NCI-H2029 treated with DMSO at 0.1 percent for 48 hours (cell line): ENCODE measurements at regions not wholly inside any gene's neighbourhood (a gene's known extent, or its start where the extent isn't known, plus 50 kb on each side); places are given as distances from the start of the nearest gene placed in this dataset.

Experiments used
- DNase-seq: peaks from one replicate; lab custom pipeline; 2025; lab: John Stamatoyannopoulos, UW

- DNase-seq, result no peak
These were observed 627.5 kb upstream of the SOX11 start for GRCh38 chr2:5064687-5065086.

GRCh38 chr2:5067816-5068215 lies 624.4 kb upstream of the SOX11 start:
- DNase-seq, result no peak

GRCh38 chr2:5070257-5070656 lies 621.9 kb upstream of the SOX11 start:
- DNase-seq, result no peak

GRCh38 chr2:5074733-5075132 lies 617.5 kb upstream of the SOX11 start:
- no peak for DNase-seq

- DNase-seq, result no peak
These were observed 615.6 kb upstream of the SOX11 start for GRCh38 chr2:5076599-5076998.

GRCh38 chr2:5077479-5078089 lies 614.6 kb upstream of the SOX11 start:
- no peak for DNase-seq

- no peak for DNase-seq
These were observed 608.8 kb upstream of the SOX11 start for GRCh38 chr2:5083402-5083801.

- no peak for DNase-seq
These were observed 602.8 kb upstream of the SOX11 start for GRCh38 chr2:5089409-5089808.

- no peak for DNase-seq
These were observed 599.1 kb upstream of the SOX11 start for GRCh38 chr2:5093056-5093455.

- no peak for DNase-seq
These were observed 598.7 kb upstream of the SOX11 start for GRCh38 chr2:5093518-5093917.

GRCh38 chr2:5094192-5094591 lies 598.0 kb upstream of the SOX11 start:
- no peak for DNase-seq

- DNase-seq, result no peak
These were observed 593.9 kb upstream of the SOX11 start for GRCh38 chr2:5098286-5098685.

GRCh38 chr2:5102823-5103222 lies 589.4 kb upstream of the SOX11 start:
- DNase-seq, result no peak

- DNase-seq, result peak; percentile 52
These were observed 580.6 kb upstream of the SOX11 start for GRCh38 chr2:5111581-5111980.

GRCh38 chr2:5119046-5119445 lies 573.1 kb upstream of the SOX11 start:
- DNase-seq, result no peak

GRCh38 chr2:5121121-5121520 lies 571.1 kb upstream of the SOX11 start:
- no peak for DNase-seq

GRCh38 chr2:5121642-5122041 lies 570.5 kb upstream of the SOX11 start:
- DNase-seq, result no peak

GRCh38 chr2:5123582-5124196 lies 568.5 kb upstream of the SOX11 start:
- DNase-seq, result no peak

- peak; percentile 68 for DNase-seq
These were observed 567.0 kb upstream of the SOX11 start for GRCh38 chr2:5125017-5125730.

GRCh38 chr2:5132281-5132680 lies 559.9 kb upstream of the SOX11 start:
- DNase-seq, result no peak

GRCh38 chr2:5140347-5140746 lies 551.8 kb upstream of the SOX11 start:
- DNase-seq, result no peak

- no peak for DNase-seq
These were observed 548.0 kb upstream of the SOX11 start for GRCh38 chr2:5144159-5144558.

- DNase-seq, result no peak
These were observed 547.1 kb upstream of the SOX11 start for GRCh38 chr2:5145053-5145452.

- DNase-seq, result no peak
These were observed 546.4 kb upstream of the SOX11 start for GRCh38 chr2:5145801-5146200.
